OCI-LY1 (cell line): ENCODE measurements at regions not wholly inside any gene's neighbourhood (a gene's known extent, or its start where the extent isn't known, plus 50 kb on each side); places are given as distances from the start of the nearest gene placed in this dataset.

Source experiments
- CTCF ChIP-seq: fragments of 200-600 bp; sonication (generic), shearing (Covaris generic); IDR thresholded peaks from 2 replicates; pipeline ENCODE4 v1.5.1; 2017; ENCODE audit warnings: mild to moderate bottlenecking, antibody characterized with exemption, low read length, moderate library complexity, mixed read lengths
- EZH2 ChIP-seq: fragments of 200-600 bp; sonication (generic), shearing (Covaris generic); IDR thresholded peaks from 2 replicates; pipeline ENCODE4 v1.8.0; 2017; ENCODE audit warnings: borderline replicate concordance, mixed run types, mild to moderate bottlenecking, antibody characterized with exemption, low read length, moderate library complexity, mixed read lengths

- TF ChIP-seq CTCF = no peak
- no peak for TF ChIP-seq EZH2
Measured at GRCh38 chr4:12408364-12408763, 979.7 kb upstream of the HS3ST1 start.
